Pancreas (tissue), 10 donors: ENCODE measurements at regions not wholly inside any gene's neighbourhood (a gene's known extent, or its start where the extent isn't known, plus 50 kb on each side); places are given as distances from the start of the nearest gene placed in this dataset.
A peak's percentile ranks its signal among the peaks of the same experiment; 100 is the strongest.

Source experiments
- ATAC-seq, 4 donors: fragments of 200-7000 bp; cut with Tn5 transposase; one replicate each; pipeline versions ENCODE4 v1.8.0 to v1.9.1; 2020; ENCODE audit warnings: mild to moderate bottlenecking in 4 of 4, moderate library complexity in 4 of 4
- DNase-seq, 6 donors: peaks; one replicate each; pipeline ENCODE4 v3.0.0-alpha.2; 2020
- FAIRE-seq: peaks from 2 replicates; lab custom pipeline; 2012; peaks lifted over from hg19 to GRCh38; lab: Jason Lieb, UNC
- H3K27ac ChIP-seq, 4 donors: fragments of 200-600 bp; sonication (generic); 1 replicate in 3 of 4; 2 replicates in 1 of 4; pipeline versions ENCODE4 v1.5.0 to v1.8.0; 2020
- H3K27me3 ChIP-seq, 4 donors: fragments of 200-600 bp; one replicate each; pipeline ENCODE4 v1.8.0; 2021
- H3K36me3 ChIP-seq, 3 donors: fragments of 200-600 bp; sonication (generic) in 1 of 3; one replicate each; pipeline versions ENCODE4 v1.5.0 to v1.8.0; 2020 to 2021
- H3K4me1 ChIP-seq, 3 donors: fragments of 200-600 bp; one replicate each; pipeline ENCODE4 v1.8.0; 2021
- H3K4me3 ChIP-seq, 4 donors: fragments of 200-600 bp; sonication (generic) in 2 of 4; one replicate each; pipeline versions ENCODE4 v1.5.0 to v1.8.0; 2020 to 2021
- H3K9me3 ChIP-seq, 4 donors: fragments of 200-600 bp; one replicate each; pipeline ENCODE4 v1.8.0; 2021
- WGBS, 2 donors: extraction: QIAGEN DNeasy Blood & Tissue Kit; methylation state at CpG; one replicate each; pipeline ENCODE4 v1.1.7; 2013; 5-methylcytosine and 5-hydroxymethylcytosine counted together
- intact Hi-C, 3 donors: fragments of 100-400 bp; cut with DNase I; formaldehyde crosslinking; loops; one replicate each; pipeline versions ENCODE4 v1.11.1 to v1.14.2; 2022
- TF ChIP-seq, protein P1 (sequence below), 4 donors: fragments of 200-600 bp; sonication (generic) in 3 of 4; IDR thresholded peaks; one replicate each; pipeline versions ENCODE4 v1.5.0 to v1.8.0; 2021; ENCODE audit warnings: antibody characterized with exemption in 4 of 4
- donor health status: healthy with polysubstance abuse.
- donor health status: DM: no; HTN: no; CAD: no; lungs with moderate emphysema.
- donor health status: DM: no; HTN: no; CAD: no.
- donor health status: control.
- donor health status: control.
- donor health status: Bipolar disorder and iron deficiency.
- donor health status: DM: yes; HTN: yes; CAD: no.
- donor health status: DM: no; HTN: no; CAD: no.
- donor health status: DM: no; HTN: no; CAD: no.
- donor health status: DM: yes; HTN: yes; CAD: no.

DNA sequence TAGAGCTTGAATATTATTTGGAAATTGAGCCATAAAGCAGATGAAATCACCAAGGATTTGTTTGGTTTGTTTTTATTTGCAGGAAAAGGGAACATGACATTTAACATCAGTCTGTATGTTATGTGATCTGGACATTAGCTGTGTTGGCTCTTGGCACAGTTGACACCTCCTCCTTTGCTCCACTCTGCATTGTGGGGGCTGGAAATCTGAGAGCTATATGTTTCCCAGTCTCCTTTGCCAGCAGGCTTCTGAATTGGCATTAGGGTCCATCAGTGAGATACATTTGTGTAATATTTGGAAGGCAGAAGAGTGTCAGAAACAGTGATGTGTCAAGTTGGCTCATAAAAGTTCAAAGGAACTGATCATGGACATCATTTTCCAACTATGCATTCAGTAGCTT lies 322.1 kb upstream of the ATP2B1 start:
- TF ChIP-seq, protein P1, sequence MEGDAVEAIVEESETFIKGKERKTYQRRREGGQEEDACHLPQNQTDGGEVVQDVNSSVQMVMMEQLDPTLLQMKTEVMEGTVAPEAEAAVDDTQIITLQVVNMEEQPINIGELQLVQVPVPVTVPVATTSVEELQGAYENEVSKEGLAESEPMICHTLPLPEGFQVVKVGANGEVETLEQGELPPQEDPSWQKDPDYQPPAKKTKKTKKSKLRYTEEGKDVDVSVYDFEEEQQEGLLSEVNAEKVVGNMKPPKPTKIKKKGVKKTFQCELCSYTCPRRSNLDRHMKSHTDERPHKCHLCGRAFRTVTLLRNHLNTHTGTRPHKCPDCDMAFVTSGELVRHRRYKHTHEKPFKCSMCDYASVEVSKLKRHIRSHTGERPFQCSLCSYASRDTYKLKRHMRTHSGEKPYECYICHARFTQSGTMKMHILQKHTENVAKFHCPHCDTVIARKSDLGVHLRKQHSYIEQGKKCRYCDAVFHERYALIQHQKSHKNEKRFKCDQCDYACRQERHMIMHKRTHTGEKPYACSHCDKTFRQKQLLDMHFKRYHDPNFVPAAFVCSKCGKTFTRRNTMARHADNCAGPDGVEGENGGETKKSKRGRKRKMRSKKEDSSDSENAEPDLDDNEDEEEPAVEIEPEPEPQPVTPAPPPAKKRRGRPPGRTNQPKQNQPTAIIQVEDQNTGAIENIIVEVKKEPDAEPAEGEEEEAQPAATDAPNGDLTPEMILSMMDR (IDR thresholded peaks at IDR 0.05) = no peak
- FAIRE-seq = no peak
- ATAC-seq = no peak
- Histone ChIP-seq H3K4me3 (no peak overlapping the region), H3K4me1 (no peaks in the 10 kb centered on the region), H3K27ac (no peak overlapping the region), H3K27me3 (no peaks in the 10 kb centered on the region), H3K9me3 (no peaks in the 10 kb centered on the region), H3K36me3 (no peaks in the 10 kb centered on the region)
- intact Hi-C loops = no loop called here
- DNase-seq = no peak

DNA sequence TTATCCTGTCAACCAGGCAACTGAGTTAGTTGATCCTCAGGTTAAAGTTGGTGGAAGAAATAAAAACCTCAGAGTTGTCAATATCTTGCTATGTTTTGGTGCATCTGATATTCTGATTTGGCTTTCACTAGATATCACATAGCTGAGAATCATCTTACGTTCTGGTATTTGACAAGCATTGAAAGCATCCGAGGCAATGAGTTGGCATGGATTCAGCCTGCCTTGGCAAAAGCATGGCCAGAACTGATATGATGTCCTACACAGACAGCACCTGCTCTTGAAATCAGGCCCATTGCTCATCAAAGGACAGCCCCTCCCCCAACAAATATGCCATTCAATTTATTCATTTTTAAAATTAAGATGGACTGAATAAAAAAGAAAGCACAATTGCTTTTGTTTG lies 320.7 kb upstream of the ATP2B1 start:
- Histone ChIP-seq H3K27me3 (no peaks in the 10 kb centered on the region), H3K9me3 (no peaks in the 10 kb centered on the region), H3K4me1 (no peaks in the 10 kb centered on the region), H3K4me3 (no peak overlapping the region), H3K27ac (no peak overlapping the region), H3K36me3 (no peaks in the 10 kb centered on the region)
- WGBS, 2 donors = 23 to 33% methylated on average over 2 of the region's 2 CpGs
- intact Hi-C loops = no loop called here
- TF ChIP-seq, protein P1 (IDR thresholded peaks at IDR 0.05) = no peak
- ATAC-seq (no peak), FAIRE-seq (no peak), DNase-seq (no peak)

DNA sequence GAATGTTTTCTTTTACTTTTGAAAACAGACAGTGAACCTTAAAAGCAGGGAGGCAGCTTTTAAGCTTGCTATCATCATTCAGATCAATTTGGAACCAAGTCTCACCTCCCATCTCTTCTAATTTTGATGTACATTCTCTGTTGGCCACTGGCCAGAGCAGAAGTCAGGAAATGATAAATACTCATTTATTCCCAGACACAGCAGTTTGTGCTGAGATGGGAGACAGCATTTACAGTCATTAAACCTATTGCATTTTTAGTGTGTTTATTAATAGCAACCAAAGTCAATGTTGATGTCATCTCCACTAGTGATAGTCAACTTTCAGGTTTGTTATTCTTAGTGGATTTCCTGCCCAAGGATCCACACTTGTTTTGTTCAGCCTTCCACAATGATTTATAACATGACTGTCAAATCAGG lies 320.0 kb upstream of the ATP2B1 start:
- H3K9me3 ChIP-seq = no peaks in the 10 kb centered on the region
- intact Hi-C loops = no loop called here
- no peaks in the 10 kb centered on the region for H3K27me3 ChIP-seq
- ATAC-seq (peak in 1 of 4 donors; percentile 25), DNase-seq (no peak), FAIRE-seq (no peak)
- TF ChIP-seq, protein P1 (IDR thresholded peaks at IDR 0.05) = no peak
- H3K27ac ChIP-seq = no peak overlapping the region
- no peaks in the 10 kb centered on the region for H3K4me1 ChIP-seq
- no peak overlapping the region for H3K4me3 ChIP-seq
- no peaks in the 10 kb centered on the region for H3K36me3 ChIP-seq

DNA sequence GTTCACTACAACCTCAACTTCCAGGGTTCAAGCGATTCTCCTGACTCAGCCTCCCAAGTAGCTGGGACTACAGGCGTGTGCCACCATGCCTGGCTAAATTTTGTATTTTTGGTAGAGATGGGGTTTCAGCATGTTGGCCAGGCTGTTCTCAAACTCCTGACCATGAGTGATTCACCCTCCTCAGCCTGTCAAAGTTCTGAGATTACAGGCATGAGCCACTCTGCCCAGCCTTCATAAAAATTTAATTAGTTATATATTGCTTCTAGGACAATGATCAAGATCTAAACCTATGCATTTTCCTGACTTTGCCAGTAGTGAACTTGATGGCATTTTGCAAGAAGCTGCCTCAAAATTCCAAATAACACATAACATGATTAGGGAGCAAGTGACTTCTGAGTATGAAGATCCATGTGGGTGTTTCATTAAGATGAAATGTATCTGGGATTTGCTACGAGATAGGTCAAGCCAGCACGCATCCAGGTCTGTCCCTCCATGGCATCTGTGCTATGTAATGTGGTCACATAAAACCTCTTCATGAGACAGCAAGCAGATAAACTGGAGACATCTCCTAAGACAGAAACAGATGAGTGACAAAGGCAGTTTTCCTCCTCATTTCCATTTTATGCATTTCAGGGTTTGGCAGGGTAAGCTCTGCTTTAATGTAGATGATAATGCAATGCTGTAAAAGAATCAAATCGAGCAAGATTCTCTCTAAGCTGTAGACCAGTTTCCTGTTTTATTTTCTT lies 319.4 kb upstream of the ATP2B1 start:
- no peak for ATAC-seq
- FAIRE-seq = no peak
- Histone ChIP-seq H3K36me3 (no peaks in the 10 kb centered on the region), H3K4me1 (no peaks in the 10 kb centered on the region), H3K4me3 (no peak overlapping the region), H3K27me3 (no peaks in the 10 kb centered on the region), H3K27ac (no peak overlapping the region), H3K9me3 (no peaks in the 10 kb centered on the region)
- WGBS, 2 donors = 73 to 86% methylated on average over 5 of the region's 5 CpGs
- intact Hi-C loops = no loop called here
- no peak for DNase-seq
- TF ChIP-seq, protein P1 (IDR thresholded peaks at IDR 0.05) = no peak

DNA sequence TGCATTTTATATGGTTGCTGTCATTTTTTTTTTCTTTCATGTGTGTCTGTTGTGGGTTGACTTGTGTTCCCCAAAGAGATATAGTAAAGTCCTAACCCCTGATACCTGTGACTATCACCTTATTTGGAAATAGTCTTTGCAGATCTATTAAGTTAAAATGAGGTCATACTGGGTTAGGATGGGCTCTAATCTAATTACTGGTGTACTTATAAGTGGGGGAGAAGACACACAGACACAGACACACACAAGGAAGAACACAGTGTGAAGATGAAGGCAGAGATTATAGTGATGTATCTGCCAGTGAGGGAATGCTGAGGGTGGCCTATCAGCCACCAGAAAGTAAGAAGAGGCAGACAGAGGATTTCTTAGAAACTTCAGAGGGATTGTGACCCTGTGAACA lies 318.4 kb upstream of the ATP2B1 start:
- intact Hi-C loops = no loop called here
- Histone ChIP-seq H3K4me1 (no peaks in the 10 kb centered on the region), H3K27me3 (no peaks in the 10 kb centered on the region), H3K4me3 (no peak overlapping the region), H3K36me3 (no peaks in the 10 kb centered on the region), H3K9me3 (no peaks in the 10 kb centered on the region), H3K27ac (no peak overlapping the region)
- no peak for FAIRE-seq
- TF ChIP-seq, protein P1 (IDR thresholded peaks at IDR 0.05) = no peak
- DNase-seq = no peak
- no peak for ATAC-seq
